H1 (cell line): ENCODE measurements at regions not wholly inside any gene's neighbourhood (a gene's known extent, or its start where the extent isn't known, plus 50 kb on each side); places are given as distances from the start of the nearest gene placed in this dataset.

ENCODE experiments used
- CTCF ChIA-PET: fragments of 300-600 bp; sonication (Branson Sonifier 250); formaldehyde crosslinking; loops from one replicate; lab custom pipeline; 2021; ENCODE audit not compliant: partially characterized antibody; lab: Charles Lee
- POLR2A ChIA-PET: fragments of 300-600 bp; sonication (Branson Sonifier 250); formaldehyde crosslinking; loops from one replicate; lab custom pipeline; 2021; ENCODE audit warnings: inconsistent platforms; ENCODE audit not compliant: partially characterized antibody; lab: Charles Lee
- DNase-seq, 2 experiments: peaks; one replicate each; pipeline versions ENCODE4 v3.0.0 to v3.0.0-alpha.2; 2010 to 2022; ENCODE audit warnings: low spot score in 2 of 2, low read depth in 1 of 2, mixed read lengths in 1 of 2
- FAIRE-seq: peaks from 2 replicates; lab custom pipeline; 2011; peaks lifted over from hg19 to GRCh38; lab: Jason Lieb, UNC
- H2AFZ ChIP-seq: 2 replicates; pipeline ENCODE4 v1.8.1; 2012; ENCODE audit warnings: low read length, inconsistent platforms
- H2AK5ac ChIP-seq: 2 replicates; pipeline ENCODE4 v1.6.1; 2013; ENCODE audit warnings: low read depth, low read length
- H2BK120ac ChIP-seq: replicated peaks from 2 replicates; pipeline ENCODE3; 2013; ENCODE audit warnings: low read depth, low read length, inconsistent platforms
- H2BK12ac ChIP-seq: 2 replicates; pipeline ENCODE4 v1.6.1; 2013; ENCODE audit warnings: low read depth, low read length
- H2BK15ac ChIP-seq: 2 replicates; pipeline ENCODE4 v1.6.1; 2013; ENCODE audit warnings: low read length
- H2BK20ac ChIP-seq: 2 replicates; pipeline ENCODE4 v1.6.1; 2013; ENCODE audit warnings: low read length
- H2BK5ac ChIP-seq: 2 replicates; pipeline ENCODE4 v1.6.1; 2013; ENCODE audit warnings: low read depth, low read length
- H3K14ac ChIP-seq: 2 replicates; pipeline ENCODE4 v1.6.1; 2013; ENCODE audit warnings: inconsistent platforms; ENCODE audit not compliant: insufficient read length
- H3K18ac ChIP-seq: 2 replicates; pipeline ENCODE4 v1.6.1; 2013; ENCODE audit warnings: low read length; ENCODE audit errors: extremely low read depth
- H3K23ac ChIP-seq: 2 replicates; pipeline ENCODE4 v1.6.1; 2013; ENCODE audit warnings: inconsistent platforms; ENCODE audit not compliant: insufficient read length
- H3K23me2 ChIP-seq: 2 replicates; pipeline ENCODE4 v1.6.1; 2013; ENCODE audit warnings: low read depth, low read length
- H3K27ac ChIP-seq: 2 replicates; pipeline ENCODE4 v1.6.1; 2011; ENCODE audit warnings: low read depth, low read length, inconsistent platforms
- H3K27me3 ChIP-seq, 4 experiments: replicated peaks in 1 of 4; 1 replicate in 1 of 4; 2 replicates in 3 of 4; pipeline versions ENCODE4 v1.6.1 to v1.8.1; 2011 to 2013; ENCODE audit warnings: low read length in 3 of 4, mild to moderate bottlenecking in 3 of 4, inconsistent platforms in 2 of 4, mixed read lengths in 2 of 4, moderate library complexity in 1 of 4; ENCODE audit not compliant: control insufficient read depth in 3 of 4, insufficient read depth in 3 of 4; ENCODE audit errors: extremely low read depth in 1 of 4
- H3K36me3 ChIP-seq, 4 experiments: 2 replicates each; pipeline versions ENCODE4 v1.6.1 to v1.8.1; 2011 to 2013; ENCODE audit warnings: mild to moderate bottlenecking in 4 of 4, low read length in 3 of 4, moderate library complexity in 2 of 4, control low read depth in 1 of 4, inconsistent platforms in 1 of 4; ENCODE audit not compliant: insufficient read depth in 4 of 4, control insufficient read depth in 2 of 4
- H3K4ac ChIP-seq: replicated peaks from 2 replicates; pipeline ENCODE3; 2013; ENCODE audit warnings: low read length, low read depth, mixed read lengths, inconsistent platforms; ENCODE audit not compliant: insufficient read length
- H3K4me1 ChIP-seq, 4 experiments: replicated peaks in 1 of 4; 1 replicate in 1 of 4; 2 replicates in 3 of 4; pipeline versions ENCODE4 v1.6.1 to v1.8.1; 2011 to 2013; ENCODE audit warnings: low read length in 3 of 4, inconsistent platforms in 2 of 4, mixed read lengths in 1 of 4; ENCODE audit not compliant: insufficient read depth in 4 of 4, control insufficient read depth in 3 of 4
- H3K4me2 ChIP-seq, 2 experiments: 2 replicates each; pipeline versions ENCODE4 v1.6.1 to v1.8.1; 2011 to 2013; ENCODE audit warnings: low read depth in 2 of 2, low read length in 2 of 2, control low read depth in 1 of 2, inconsistent platforms in 1 of 2, mild to moderate bottlenecking in 1 of 2; ENCODE audit not compliant: insufficient read depth in 1 of 2
- H3K4me3 ChIP-seq, 4 experiments: fragments of 200-600, 300-600 bp in 1 of 4; sonication (generic), shearing (Covaris generic), sonication (Bioruptor Twin) in 1 of 4; 2 replicates each; pipeline versions ENCODE4 v1.5.1 to v1.8.1; 2011 to 2016; ENCODE audit warnings: low read length in 4 of 4, low read depth in 3 of 4, control low read depth in 2 of 4, inconsistent platforms in 2 of 4, mild to moderate bottlenecking in 2 of 4, mixed read lengths in 1 of 4, moderate library complexity in 1 of 4; ENCODE audit not compliant: insufficient read depth in 2 of 4; ENCODE audit errors: extremely low read depth in 1 of 4
- H3K56ac ChIP-seq: replicated peaks from 2 replicates; pipeline ENCODE3; 2013; ENCODE audit warnings: low read depth, mild to moderate bottlenecking, mixed read lengths, low read length, inconsistent platforms; ENCODE audit not compliant: insufficient read length
- H3K79me1 ChIP-seq: 2 replicates; pipeline ENCODE4 v1.6.1; 2013; ENCODE audit warnings: low read depth, low read length, control low read depth
- H3K79me2 ChIP-seq, 2 experiments: 2 replicates each; pipeline versions ENCODE4 v1.6.1 to v1.8.1; 2012 to 2013; ENCODE audit warnings: low read length in 2 of 2, mild to moderate bottlenecking in 2 of 2, inconsistent platforms in 1 of 2; ENCODE audit not compliant: insufficient read depth in 2 of 2, control insufficient read depth in 1 of 2
- H3K9ac ChIP-seq, 4 experiments: replicated peaks in 1 of 4; 1 replicate in 1 of 4; 2 replicates in 3 of 4; pipeline versions ENCODE4 v1.6.1 to v1.8.1; 2011 to 2013; ENCODE audit warnings: low read depth in 3 of 4, low read length in 3 of 4, control low read depth in 2 of 4, mild to moderate bottlenecking in 2 of 4, moderate library complexity in 2 of 4, inconsistent platforms in 1 of 4; ENCODE audit errors: extremely low read depth in 1 of 4
- H3K9me3 ChIP-seq, 2 experiments: 2 replicates each; pipeline versions ENCODE4 v1.6.1 to v1.8.1; 2012 to 2013; ENCODE audit warnings: mild to moderate bottlenecking in 2 of 2, moderate library complexity in 2 of 2, control low read depth in 1 of 2, inconsistent platforms in 1 of 2, low read depth in 1 of 2, low read length in 1 of 2, mixed read lengths in 1 of 2; ENCODE audit not compliant: insufficient read depth in 2 of 2
- H4K20me1 ChIP-seq, 2 experiments: replicated peaks in 1 of 2; 2 replicates each; pipeline versions ENCODE3 to v1.8.1; 2011 to 2013; ENCODE audit warnings: inconsistent platforms in 2 of 2, low read length in 2 of 2, mild to moderate bottlenecking in 1 of 2; ENCODE audit not compliant: insufficient read depth in 2 of 2, control insufficient read depth in 1 of 2
- H4K5ac ChIP-seq: 2 replicates; pipeline ENCODE4 v1.6.1; 2013; ENCODE audit warnings: low read length, low read depth, mixed read lengths, inconsistent platforms; ENCODE audit not compliant: insufficient read length
- H4K8ac ChIP-seq: 2 replicates; pipeline ENCODE4 v1.8.0; 2013; ENCODE audit warnings: mild to moderate bottlenecking, moderate library complexity, low read length, inconsistent platforms; ENCODE audit not compliant: insufficient read depth; ENCODE audit errors: extremely low read depth
- H4K91ac ChIP-seq: replicated peaks from 2 replicates; pipeline ENCODE3; 2013; ENCODE audit warnings: low read length, mixed read lengths, inconsistent platforms; ENCODE audit not compliant: insufficient read length
- BRCA1 ChIP-seq: IDR thresholded peaks from 2 replicates; pipeline ENCODE4 v1.6.1; 2012; ENCODE audit warnings: low read depth, low read length, improper control_type of control experiment
- CHD2 ChIP-seq: IDR thresholded peaks from 2 replicates; pipeline ENCODE4 v1.6.1; 2012; ENCODE audit warnings: low read length, improper control_type of control experiment
- CTBP2 ChIP-seq: IDR thresholded peaks from 2 replicates; pipeline ENCODE4 v1.7.0; 2011; ENCODE audit warnings: borderline replicate concordance, mild to moderate bottlenecking, moderate library complexity, mixed read lengths, low read length; ENCODE audit not compliant: insufficient read depth, insufficient read length
- EP300 ChIP-seq, 2 experiments: IDR thresholded peaks; 1 replicate in 1 of 2; 2 replicates in 1 of 2; pipeline ENCODE4 v1.6.1; 2011 to 2012; ENCODE audit warnings: low read depth in 2 of 2, low read length in 2 of 2, mild to moderate bottlenecking in 2 of 2, borderline replicate concordance in 1 of 2, inconsistent platforms in 1 of 2, moderate library complexity in 1 of 2
- HDAC2 ChIP-seq, 2 experiments: fragments of 300-600 bp in 1 of 2; sonication (generic) in 1 of 2; IDR thresholded peaks; 2 replicates each; pipeline ENCODE4 v1.6.1; 2011 to 2012; ENCODE audit warnings: low read depth in 2 of 2, low read length in 2 of 2, mild to moderate bottlenecking in 2 of 2, moderate library complexity in 2 of 2, borderline replicate concordance in 1 of 2, inconsistent platforms in 1 of 2
- KDM5A ChIP-seq: fragments of 200-600 bp; IDR thresholded peaks from 2 replicates; pipeline ENCODE4 v1.7.1; 2012; ENCODE audit warnings: mild to moderate bottlenecking, low read length, inconsistent platforms, mixed read lengths
- MAFK ChIP-seq: IDR thresholded peaks from 2 replicates; pipeline ENCODE4 v1.6.1; 2012; ENCODE audit warnings: low read depth, mild to moderate bottlenecking, improper control_type of control experiment, low read length
- PHF8 ChIP-seq: fragments of 200-600 bp; sonication (generic); conservative IDR thresholded peaks from 2 replicates; pipeline ENCODE4 v1.7.1; 2012; ENCODE audit warnings: low read depth, mild to moderate bottlenecking, inconsistent platforms, low read length, moderate library complexity
- POLR2A ChIP-seq, 2 experiments: IDR thresholded peaks; 1 replicate in 1 of 2; 2 replicates in 1 of 2; pipeline ENCODE4 v1.6.1; 2011; ENCODE audit warnings: low read depth in 2 of 2, low read length in 2 of 2, mild to moderate bottlenecking in 2 of 2; ENCODE audit errors: control extremely low read depth in 1 of 2
- POLR2AphosphoS5 ChIP-seq: IDR thresholded peaks from 2 replicates; pipeline ENCODE4 v1.6.1; 2011; ENCODE audit warnings: low read depth, low read length
- TEAD4 ChIP-seq: IDR thresholded peaks from 2 replicates; pipeline ENCODE4 v1.6.1; 2012; ENCODE audit warnings: low read depth, low read length, inconsistent platforms, mixed read lengths
- ZNF274 ChIP-seq: IDR thresholded peaks from 2 replicates; pipeline ENCODE4 v1.7.0; 2012; ENCODE audit warnings: low read length, borderline replicate concordance; ENCODE audit errors: extremely low read depth
- WGBS, 2 experiments: shearing (Covaris generic) in 1 of 2; methylation state at CpG; one replicate each; pipeline versions ENCODE4 v1.1.6 to v1.1.7; 2013 to 2015; ENCODE audit warnings: low lambda C conversion rate in 2 of 2, mixed read lengths in 2 of 2, inconsistent platforms in 1 of 2, low coverage in 1 of 2, missing lambda C conversion rate in 1 of 2; ENCODE audit not compliant: insufficient replicate concordance in 2 of 2, insufficient coverage in 1 of 2, insufficient read length in 1 of 2; ENCODE audit errors: extremely low coverage in 1 of 2, missing lambda C conversion rate in 1 of 2; 5-methylcytosine and 5-hydroxymethylcytosine counted together
- TF ChIP-seq, protein P1 (sequence below): IDR thresholded peaks from 2 replicates; pipeline ENCODE4 v1.6.1; 2011; ENCODE audit warnings: low read length, improper control_type of control experiment
- TF ChIP-seq, protein P2 (sequence below): IDR thresholded peaks from 2 replicates; pipeline ENCODE4 v1.6.1; 2012; ENCODE audit warnings: inconsistent platforms

DNA sequence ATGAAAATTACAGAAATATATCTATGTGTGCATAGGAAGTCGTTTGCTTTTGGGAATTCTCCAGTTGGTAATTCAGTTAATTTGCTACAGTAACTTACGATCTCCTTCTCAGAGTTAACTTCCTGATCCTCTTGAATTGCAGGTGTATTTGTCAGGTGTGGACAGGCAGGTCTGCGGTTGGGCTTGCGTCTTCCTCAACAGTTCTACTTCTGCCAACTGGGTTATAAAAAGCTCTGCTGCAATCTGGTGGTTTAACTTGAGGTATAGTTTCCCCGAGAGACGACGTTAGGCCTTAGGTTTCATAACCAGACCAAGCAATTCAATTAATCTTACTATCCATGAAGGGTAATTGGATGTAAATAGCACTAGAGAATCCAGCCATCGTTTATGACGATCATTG lies 88.2 kb downstream of the GABPA start:
- H3K18ac ChIP-seq = no peak overlapping the region
- no peak overlapping the region for H2BK12ac ChIP-seq
- no peaks in the 10 kb centered on the region for H3K23me2 ChIP-seq
- no peak overlapping the region for H2BK5ac ChIP-seq
- H2BK20ac ChIP-seq = no peak overlapping the region
- no peak overlapping the region for H3K27ac ChIP-seq
- H3K14ac ChIP-seq = no peak overlapping the region
- no peaks in the 10 kb centered on the region for H3K27me3 ChIP-seq
- H3K9ac ChIP-seq = no peak overlapping the region
- H3K36me3 ChIP-seq = no peaks in the 10 kb centered on the region
- H4K5ac ChIP-seq = no peak overlapping the region
- H4K91ac ChIP-seq = no peak overlapping the region
- no peak overlapping the region for H3K4me2 ChIP-seq
- no peak overlapping the region for H2AFZ ChIP-seq
- H4K8ac ChIP-seq = no peak overlapping the region
- H3K56ac ChIP-seq = no peak overlapping the region
- CTCF ChIA-PET = interaction anchor here (0.7 to 1.0 kb wide), 2 partner anchors 19 to 72 kb away, joined by 3 read pairs; no protein-coding TSS in a partner anchor
- H3K4me3 ChIP-seq = no peak overlapping the region
- H2AK5ac ChIP-seq = no peak overlapping the region
- POLR2A ChIA-PET = no interaction called here
- 63% methylated on average over 9 of the region's 9 CpGs; no CpG with 5 or more reads in 1 of the 2 experiments for WGBS, 2 experiments
- no peak overlapping the region for H2BK15ac ChIP-seq
- H2BK120ac ChIP-seq = no peak overlapping the region
- FAIRE-seq = no peak
- 0 out of 7 replicates have a peak, but pooled peaks cover 0 to 4% (median 0%) of the 10 kb centered on the region in 4 experiments for H3K4me1 ChIP-seq
- H3K9me3 ChIP-seq = no peaks in the 10 kb centered on the region
- DNase-seq = no peak
- H3K23ac ChIP-seq = no peak overlapping the region
- no peaks in the 10 kb centered on the region for H3K79me1 ChIP-seq
- H4K20me1 ChIP-seq = no peaks in the 10 kb centered on the region
- no peaks in the 10 kb centered on the region for H3K79me2 ChIP-seq
- H3K4ac ChIP-seq = no peak overlapping the region
- no peak for TF ChIP-seq PHF8
- TF ChIP-seq MAFK = no peak
- no peak for TF ChIP-seq POLR2A (IDR thresholded peaks at IDR 0.05; ENCODE audit: control extremely low read depth in 1 of 2, low read depth in 2 of 2, low read length in 2 of 2)
- TF ChIP-seq, protein P1, sequence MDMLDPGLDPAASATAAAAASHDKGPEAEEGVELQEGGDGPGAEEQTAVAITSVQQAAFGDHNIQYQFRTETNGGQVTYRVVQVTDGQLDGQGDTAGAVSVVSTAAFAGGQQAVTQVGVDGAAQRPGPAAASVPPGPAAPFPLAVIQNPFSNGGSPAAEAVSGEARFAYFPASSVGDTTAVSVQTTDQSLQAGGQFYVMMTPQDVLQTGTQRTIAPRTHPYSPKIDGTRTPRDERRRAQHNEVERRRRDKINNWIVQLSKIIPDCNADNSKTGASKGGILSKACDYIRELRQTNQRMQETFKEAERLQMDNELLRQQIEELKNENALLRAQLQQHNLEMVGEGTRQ = no peak
- TF ChIP-seq HDAC2 (IDR thresholded peaks at IDR 0.05; ENCODE audit: borderline replicate concordance in 1 of 2, low read depth in 2 of 2, low read length in 2 of 2) = no peak
- TF ChIP-seq BRCA1 = no peak
- TF ChIP-seq CHD2 = no peak
- TF ChIP-seq CTBP2 = no peak
- no peak for TF ChIP-seq EP300 (IDR thresholded peaks at IDR 0.05; ENCODE audit: borderline replicate concordance in 1 of 2, low read depth in 2 of 2, low read length in 2 of 2)
- TF ChIP-seq KDM5A = no peak
- TF ChIP-seq ZNF274 = no peak
- TF ChIP-seq, protein P2, sequence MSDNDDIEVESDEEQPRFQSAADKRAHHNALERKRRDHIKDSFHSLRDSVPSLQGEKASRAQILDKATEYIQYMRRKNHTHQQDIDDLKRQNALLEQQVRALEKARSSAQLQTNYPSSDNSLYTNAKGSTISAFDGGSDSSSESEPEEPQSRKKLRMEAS = no peak
- TF ChIP-seq POLR2AphosphoS5 = no peak
- no peak for TF ChIP-seq TEAD4
